PC-3 (cell line): ENCODE measurements at regions not wholly inside any gene's neighbourhood (a gene's known extent, or its start where the extent isn't known, plus 50 kb on each side); places are given as distances from the start of the nearest gene placed in this dataset.
A peak's percentile ranks its signal among the peaks of the same experiment; 100 is the strongest.

Experiments
- ATAC-seq: fragments of 200-7000 bp; cut with Tn5 transposase; 2 replicates; pipeline ENCODE4 v1.9.1; 2020; ENCODE audit warnings: mild to moderate bottlenecking, moderate library complexity
- BruUV-seq: library from RNA; stranded (reverse); fragments of 400-500 nt; replicated peaks from 2 replicates; lab custom pipeline; 2021; lab: Mats Ljungman, UMichigan
- CTCF ChIA-PET: fragments of 300-600 bp; sonication (Branson Sonifier 250); formaldehyde crosslinking; loops from one replicate; lab custom pipeline; 2022; ENCODE audit warnings: antibody characterized with exemption; lab: Charles Lee
- POLR2A ChIA-PET: fragments of 300-600 bp; sonication (Branson Sonifier 250); formaldehyde crosslinking; loops from one replicate; lab custom pipeline; 2022; ENCODE audit warnings: antibody characterized with exemption; ENCODE audit not compliant: unreplicated experiment; lab: Charles Lee
- DNase-seq: peaks from one replicate; pipeline ENCODE4 v3.0.0-alpha.2; 2015
- H2AFZ ChIP-seq: fragments of 300-600 bp; sonication (generic); 2 replicates; pipeline ENCODE4 v1.6.0; 2016; ENCODE audit warnings: antibody characterized with exemption, low read length
- H3F3A ChIP-seq: fragments of 300-600 bp; sonication (generic); one replicate; pipeline ENCODE4 v1.6.0; 2017; ENCODE audit warnings: antibody characterized with exemption, low read length, control low read depth, mild to moderate bottlenecking; ENCODE audit not compliant: unreplicated experiment
- H3K27ac ChIP-seq: fragments of 300-600 bp; sonication (generic); 2 replicates; pipeline ENCODE4 v1.5.1; 2016; ENCODE audit warnings: mild to moderate bottlenecking, low read length
- H3K27me3 ChIP-seq: fragments of 300-600 bp; sonication (generic); 2 replicates; pipeline ENCODE4 v1.6.1; 2016; ENCODE audit warnings: low read length, mixed read lengths
- H3K36me3 ChIP-seq: fragments of 300-600 bp; sonication (generic); 2 replicates; pipeline ENCODE4 v1.6.1; 2016; ENCODE audit warnings: low read depth, mixed run types, low read length, mixed read lengths
- H3K4me1 ChIP-seq: fragments of 300-600 bp; sonication (generic); 2 replicates; pipeline ENCODE4 v1.5.1; 2016; ENCODE audit warnings: low read length; ENCODE audit not compliant: insufficient read depth
- H3K4me2 ChIP-seq: fragments of 300-600 bp; sonication (generic); 2 replicates; pipeline ENCODE4 v1.6.0; 2016; ENCODE audit warnings: low read length
- H3K4me3 ChIP-seq: fragments of 300-600 bp; sonication (generic); 2 replicates; pipeline ENCODE4 v1.5.1; 2016; ENCODE audit warnings: mild to moderate bottlenecking, low read length, mixed read lengths
- H3K79me2 ChIP-seq: fragments of 300-600 bp; sonication (generic); 2 replicates; pipeline ENCODE4 v1.6.1; 2017; ENCODE audit warnings: low read length, mixed read lengths
- H3K9ac ChIP-seq: fragments of 300-600 bp; sonication (generic); 2 replicates; pipeline ENCODE4 v1.6.0; 2016; ENCODE audit warnings: mild to moderate bottlenecking, low read length
- H3K9me2 ChIP-seq: fragments of 300-600 bp; sonication (generic); replicated peaks from 2 replicates; pipeline ENCODE4 v1.6.1; 2016; ENCODE audit warnings: mixed run types, low read length, mixed read lengths
- H3K9me3 ChIP-seq: fragments of 300-600 bp; sonication (generic); 2 replicates; pipeline ENCODE4 v1.6.1; 2016; ENCODE audit warnings: low read length, mixed read lengths
- H4K20me1 ChIP-seq: fragments of 300-600 bp; sonication (generic); 2 replicates; pipeline ENCODE4 v1.6.1; 2016; ENCODE audit warnings: low read length, mixed read lengths
- CTCF ChIP-seq: fragments of 300-600 bp; sonication (generic); conservative IDR thresholded peaks from 2 replicates; pipeline ENCODE4 v1.5.1; 2017; ENCODE audit warnings: antibody characterized with exemption, low read depth, mild to moderate bottlenecking, low read length
- EZH2 ChIP-seq: fragments of 300-600 bp; sonication (generic); IDR thresholded peaks from one replicate; pipeline ENCODE4 v1.6.1; 2017; ENCODE audit warnings: antibody characterized with exemption, mild to moderate bottlenecking, low read length; ENCODE audit not compliant: unreplicated experiment
- EZH2phosphoT487 ChIP-seq: fragments of 300-600 bp; sonication (generic); IDR thresholded peaks from 2 replicates; pipeline ENCODE4 v1.6.1; 2018; ENCODE audit warnings: mild to moderate bottlenecking, antibody characterized with exemption, low read length, borderline replicate concordance
- intact Hi-C: fragments of 100-400 bp; cut with micrococcal nuclease; formaldehyde crosslinking; loops from 2 replicates; pipeline ENCODE4 v1.9.0; 2023

DNA sequence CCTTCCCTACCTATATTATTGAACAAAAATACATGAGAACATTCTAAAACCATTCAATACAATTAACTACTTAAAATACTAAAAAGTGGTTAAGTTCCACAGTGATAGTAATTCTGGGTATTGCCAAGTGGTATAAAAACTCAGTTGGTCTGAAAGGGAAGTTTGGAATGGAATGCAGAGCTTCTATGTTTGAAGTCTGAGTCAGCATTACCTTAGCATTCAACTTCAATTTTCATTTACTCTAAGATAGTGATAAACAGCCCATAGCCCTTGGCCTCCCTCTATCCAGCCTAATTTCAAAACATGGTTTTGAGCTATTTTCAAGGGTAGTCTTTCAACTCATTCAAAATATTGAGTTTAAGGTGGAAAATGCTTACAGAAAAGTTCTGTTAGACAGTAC, 140.4 kb upstream of the ASCC3 start:
- Histone ChIP-seq H3K36me3 (no peaks in the 10 kb centered on the region), H3K79me2 (no peaks in the 10 kb centered on the region), H3K9me3 (0 out of 2 replicates have a peak, but pooled peaks cover 5% of the 10 kb centered on the region), H3K27ac (no peak overlapping the region), H2AFZ (no peak overlapping the region), H3K9me2 (no peaks in the 10 kb centered on the region), H3K4me3 (no peak overlapping the region), H3K4me1 (no peaks in the 10 kb centered on the region), H3K9ac (no peak overlapping the region), H4K20me1 (no peaks in the 10 kb centered on the region), H3F3A (no peaks in the 10 kb centered on the region), H3K4me2 (no peak overlapping the region), H3K27me3 (no peaks in the 10 kb centered on the region)
- CTCF ChIA-PET = no interaction called here
- intact Hi-C loops = no loop called here
- BruUV-seq = no TSS peak
- ATAC-seq (no peak), DNase-seq (no peak)
- POLR2A ChIA-PET = no interaction called here
- TF ChIP-seq EZH2 (no peak), CTCF (no peak), EZH2phosphoT487 (no peak)

DNA sequence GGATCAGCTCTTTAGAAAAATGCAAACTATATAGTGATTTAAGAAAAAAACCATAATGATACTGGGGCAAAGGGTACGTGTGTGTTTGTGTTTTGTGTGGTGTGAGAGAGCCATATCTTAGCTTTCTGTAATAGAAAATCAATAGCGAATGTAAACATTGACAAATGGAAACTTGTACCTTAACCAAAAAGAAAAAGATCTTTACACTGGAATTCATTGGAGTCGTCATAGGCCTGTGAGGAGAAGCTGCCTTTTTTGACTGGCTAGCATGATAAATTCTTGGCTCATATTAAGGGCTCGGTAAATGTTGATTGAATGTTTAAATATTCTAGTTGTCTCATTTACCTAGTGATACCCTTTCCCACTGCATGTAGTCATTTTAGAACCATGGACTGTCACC, 161.8 kb upstream of the ASCC3 start:
- 0 out of 2 replicates have a peak overlapping the region, but pooled peaks have one; percentile 11 for H3K4me2 ChIP-seq
- ATAC-seq (no peak), DNase-seq (peak; percentile 13)
- ChIA-PET CTCF (no interaction called here), POLR2A (no interaction called here)
- H3K27me3 ChIP-seq = no peaks in the 10 kb centered on the region
- no peaks in the 10 kb centered on the region for H3K9me3 ChIP-seq
- H3K79me2 ChIP-seq = no peaks in the 10 kb centered on the region
- H3K36me3 ChIP-seq = no peaks in the 10 kb centered on the region
- no peaks in the 10 kb centered on the region for H3F3A ChIP-seq
- H3K9ac ChIP-seq = no peak overlapping the region
- no peak for TF ChIP-seq EZH2phosphoT487
- TF ChIP-seq EZH2 = no peak
- TF ChIP-seq CTCF = no peak
- no peaks in the 10 kb centered on the region for H3K9me2 ChIP-seq
- H4K20me1 ChIP-seq = no peaks in the 10 kb centered on the region
- intact Hi-C loops = no loop called here
- H3K4me1 ChIP-seq = peaks cover 14% of the 10 kb centered on the region; the same call in 1 of the 2 replicates
- no TSS peak for BruUV-seq
- H2AFZ ChIP-seq = no peak overlapping the region
- H3K4me3 ChIP-seq = no peak overlapping the region
- no peak overlapping the region for H3K27ac ChIP-seq

GRCh38 chr6:101058296-101058695, 177.2 kb upstream of the ASCC3 start:
- no peaks in the 10 kb centered on the region for H4K20me1 ChIP-seq
- no peaks in the 10 kb centered on the region for H3K36me3 ChIP-seq
- ChIA-PET CTCF (no interaction called here), POLR2A (no interaction called here)
- DNase-seq = no peak
- no peak overlapping the region for H3K9ac ChIP-seq
- BruUV-seq = no TSS peak
- no peak overlapping the region for H3K4me2 ChIP-seq
- H3K79me2 ChIP-seq = no peaks in the 10 kb centered on the region
- H3K9me3 ChIP-seq = no peaks in the 10 kb centered on the region
- no peaks in the 10 kb centered on the region for H3K9me2 ChIP-seq
- TF ChIP-seq EZH2phosphoT487 (no peak), CTCF (no peak)
- no peak overlapping the region for H2AFZ ChIP-seq
- no peaks in the 10 kb centered on the region for H3K27me3 ChIP-seq
- no peak overlapping the region for H3K27ac ChIP-seq
- no peak for ATAC-seq
- no peak overlapping the region for H3K4me3 ChIP-seq
- H3K4me1 ChIP-seq = no peaks in the 10 kb centered on the region
- intact Hi-C loops = no loop called here
- H3F3A ChIP-seq = no peaks in the 10 kb centered on the region
